ENCODE measurements at regions not wholly inside any gene's neighbourhood (a gene's known extent, or its start where the extent isn't known, plus 50 kb on each side); places are given as distances from the start of the nearest gene placed in this dataset.

DNA sequence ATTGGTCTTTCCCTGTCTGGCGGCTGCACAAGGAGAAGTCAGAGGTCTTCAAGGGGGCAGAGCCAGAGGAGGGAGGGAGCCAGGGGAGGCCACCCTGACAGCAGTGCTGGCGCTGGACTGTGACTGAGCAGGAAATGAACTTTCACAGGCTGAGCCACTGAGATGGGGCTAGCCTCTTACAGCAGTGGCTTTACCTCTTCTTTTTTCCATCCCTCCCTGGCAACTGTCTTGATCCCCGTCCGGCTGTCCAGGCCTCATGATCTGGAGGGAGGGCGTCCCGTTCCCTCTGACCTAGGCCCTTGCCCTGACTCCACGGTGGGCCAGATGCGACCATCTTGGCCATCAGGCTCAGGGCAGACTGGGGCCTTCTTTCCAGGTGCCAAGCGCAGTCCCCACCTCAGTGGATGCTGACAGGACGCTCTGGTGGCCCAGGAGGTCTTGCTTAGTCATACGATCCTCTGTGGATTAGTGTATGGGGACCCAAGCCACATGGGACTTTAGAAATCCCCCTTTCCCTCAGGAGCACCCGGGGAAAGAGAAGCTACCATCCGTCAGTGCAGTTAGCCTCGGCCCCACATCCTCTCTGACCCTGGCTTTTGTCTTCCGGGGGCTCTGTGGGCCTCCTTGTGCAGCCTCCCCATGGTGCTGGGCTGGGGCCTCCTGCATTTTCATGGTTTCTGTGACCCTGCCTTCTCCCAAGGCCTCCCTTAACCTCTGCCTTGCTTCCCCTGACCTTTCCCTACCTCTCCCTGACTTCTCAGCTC, 57.4 kb upstream of the CCDC167 start:
- no peak overlapping the region for H3K4me3 ChIP-seq (ENCODE audit: low read length)
- intact Hi-C loops (cut with DNase I) = no loop called here
- DNase-seq = peak in 1 of 3 donors; percentile 35
- peak in 1 of 2 donors; percentile 43 for ATAC-seq
- H3K27ac ChIP-seq (ENCODE audit: low read length) = no peak overlapping the region
- WGBS = 85% methylated on average over 15 of the region's 15 CpGs
- no peaks in the 10 kb centered on the region for H3K4me1 ChIP-seq (ENCODE audit: control insufficient read depth, insufficient read depth, low read length)
- no peaks in the 10 kb centered on the region for H3K27me3 ChIP-seq (ENCODE audit: control insufficient read depth, insufficient read depth)
- H3K9me3 ChIP-seq (ENCODE audit: control insufficient read depth, low read length) = no peaks in the 10 kb centered on the region

DNA sequence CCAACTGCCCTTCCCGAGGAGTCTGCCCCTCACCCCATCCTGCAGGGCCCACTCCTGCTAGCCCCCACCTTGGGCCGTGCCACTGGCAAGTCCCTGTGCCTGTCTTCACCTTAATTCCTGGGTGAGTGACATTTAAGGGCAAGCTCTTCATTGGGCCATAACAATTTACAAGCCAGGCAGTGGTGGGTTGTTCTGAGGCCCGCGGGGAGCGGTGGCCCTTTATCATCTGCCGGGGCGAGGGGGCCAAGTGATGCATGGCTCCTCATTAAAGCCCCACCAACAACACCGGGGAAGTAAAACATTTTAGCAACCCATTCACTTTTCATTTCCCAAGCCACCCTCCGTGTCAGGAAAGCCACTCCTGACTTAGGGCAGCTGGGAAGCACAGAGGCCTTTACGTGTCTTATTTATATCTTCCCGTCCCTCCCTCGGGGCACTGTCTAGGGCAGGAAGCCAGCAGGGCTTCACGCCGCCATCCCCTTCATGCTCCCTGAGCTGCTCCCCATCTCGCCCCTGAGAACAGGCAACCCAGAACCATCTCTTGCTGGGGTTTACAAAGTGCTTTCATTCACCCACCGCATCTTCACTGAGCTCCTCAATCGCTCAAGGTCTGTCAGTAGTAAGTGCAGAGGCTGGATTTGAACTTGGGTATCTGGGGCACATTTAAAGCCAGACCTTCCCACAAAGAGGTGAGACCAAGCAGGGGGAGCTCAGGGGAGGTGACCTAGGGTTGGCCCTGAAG, 55.5 kb upstream of the CCDC167 start:
- Histone ChIP-seq H3K4me3 (ENCODE audit: low read length) (no peak overlapping the region), H3K27me3 (ENCODE audit: control insufficient read depth, insufficient read depth) (no peaks in the 10 kb centered on the region), H3K27ac (ENCODE audit: low read length) (no peak overlapping the region), H3K9me3 (ENCODE audit: control insufficient read depth, low read length) (no peaks in the 10 kb centered on the region), H3K4me1 (ENCODE audit: control insufficient read depth, insufficient read depth, low read length) (no peaks in the 10 kb centered on the region)
- DNase-seq = no peak
- intact Hi-C loops (cut with DNase I) = no loop called here
- WGBS = 68% methylated on average over 17 of the region's 17 CpGs
- no peak for ATAC-seq

GRCh38 chr6:37554480-37554819, 54.8 kb upstream of the CCDC167 start:
- DNase-seq (no peak), ATAC-seq (no peak)
- no peaks in the 10 kb centered on the region for H3K9me3 ChIP-seq (ENCODE audit: control insufficient read depth, low read length)
- H3K4me3 ChIP-seq (ENCODE audit: low read length) = no peak overlapping the region
- H3K27ac ChIP-seq (ENCODE audit: low read length) = no peak overlapping the region
- H3K4me1 ChIP-seq (ENCODE audit: control insufficient read depth, insufficient read depth, low read length) = no peaks in the 10 kb centered on the region
- WGBS = 91% methylated on average over 6 of the region's 6 CpGs
- H3K27me3 ChIP-seq (ENCODE audit: control insufficient read depth, insufficient read depth) = no peaks in the 10 kb centered on the region
- intact Hi-C loops (cut with DNase I) = no loop called here

GRCh38 chr6:37552267-37552666, 52.6 kb upstream of the CCDC167 start:
- Histone ChIP-seq H3K4me3 (ENCODE audit: low read length) (no peak overlapping the region), H3K4me1 (ENCODE audit: control insufficient read depth, insufficient read depth, low read length) (no peaks in the 10 kb centered on the region), H3K27ac (ENCODE audit: low read length) (no peak overlapping the region), H3K27me3 (ENCODE audit: control insufficient read depth, insufficient read depth) (no peaks in the 10 kb centered on the region), H3K9me3 (ENCODE audit: control insufficient read depth, low read length) (no peaks in the 10 kb centered on the region)
- no peak for DNase-seq
- 66% methylated on average over 4 of the region's 4 CpGs for WGBS
- ATAC-seq = no peak
- intact Hi-C loops (cut with DNase I) = no loop called here

- no peaks in the 10 kb centered on the region for H3K27me3 ChIP-seq (ENCODE audit: control insufficient read depth, insufficient read depth)
- H3K9me3 ChIP-seq (ENCODE audit: control insufficient read depth, low read length) = no peaks in the 10 kb centered on the region
- ATAC-seq (no peak), DNase-seq (no peak)
- no peak overlapping the region for H3K4me3 ChIP-seq (ENCODE audit: low read length)
- WGBS = 46% methylated on average over 10 of the region's 10 CpGs
- H3K27ac ChIP-seq (ENCODE audit: low read length) = no peak overlapping the region
- intact Hi-C loops (cut with DNase I) = no loop called here
- no peaks in the 10 kb centered on the region for H3K4me1 ChIP-seq (ENCODE audit: control insufficient read depth, insufficient read depth, low read length)
Measured at GRCh38 chr6:37551867-37552266, 52.2 kb upstream of the CCDC167 start.

- no peaks in the 10 kb centered on the region for H3K4me1 ChIP-seq (ENCODE audit: control insufficient read depth, insufficient read depth, low read length)
- no peaks in the 10 kb centered on the region for H3K27me3 ChIP-seq (ENCODE audit: control insufficient read depth, insufficient read depth)
- intact Hi-C loops (cut with DNase I) = no loop called here
- DNase-seq = no peak
- WGBS = 80% methylated on average over 3 of the region's 3 CpGs
- H3K9me3 ChIP-seq (ENCODE audit: control insufficient read depth, low read length) = no peaks in the 10 kb centered on the region
- H3K27ac ChIP-seq (ENCODE audit: low read length) = no peak overlapping the region
- H3K4me3 ChIP-seq (ENCODE audit: low read length) = no peak overlapping the region
- no peak for ATAC-seq
Measured at GRCh38 chr6:37551446-37551845, 51.8 kb upstream of the CCDC167 start.

DNA sequence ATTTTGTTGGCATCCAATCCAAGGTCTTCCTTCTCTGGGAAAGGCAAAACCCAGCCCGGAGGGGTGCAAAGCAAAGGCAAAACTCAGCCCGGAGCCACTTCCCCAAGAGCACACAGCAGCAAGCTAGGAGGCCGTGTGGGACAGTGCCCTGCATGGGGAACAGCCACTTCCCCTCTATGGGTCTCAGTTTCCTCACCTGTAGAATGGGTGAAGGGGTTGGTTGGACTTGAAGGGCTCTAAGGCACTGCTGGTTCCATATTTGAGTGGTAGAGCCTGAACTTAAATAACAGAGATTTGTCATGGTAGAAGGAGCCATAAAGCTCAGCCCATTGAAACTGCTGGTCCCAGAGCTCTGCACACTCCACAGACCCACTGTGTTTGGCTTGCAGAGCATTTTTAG, 51.3 kb upstream of the CCDC167 start:
- no peaks in the 10 kb centered on the region for H3K9me3 ChIP-seq (ENCODE audit: control insufficient read depth, low read length)
- DNase-seq (no peak), ATAC-seq (no peak)
- intact Hi-C loops (cut with DNase I) = no loop called here
- 61% methylated on average over 3 of the region's 3 CpGs for WGBS
- no peaks in the 10 kb centered on the region for H3K27me3 ChIP-seq (ENCODE audit: control insufficient read depth, insufficient read depth)
- no peak overlapping the region for H3K4me3 ChIP-seq (ENCODE audit: low read length)
- H3K4me1 ChIP-seq (ENCODE audit: control insufficient read depth, insufficient read depth, low read length) = no peaks in the 10 kb centered on the region
- no peak overlapping the region for H3K27ac ChIP-seq (ENCODE audit: low read length)

- WGBS = 87% methylated on average over 12 of the region's 12 CpGs
- Histone ChIP-seq H3K4me3 (ENCODE audit: low read length) (no peak overlapping the region), H3K4me1 (ENCODE audit: control insufficient read depth, insufficient read depth, low read length) (no peaks in the 10 kb centered on the region), H3K27ac (ENCODE audit: low read length) (no peak overlapping the region), H3K27me3 (ENCODE audit: control insufficient read depth, insufficient read depth) (no peaks in the 10 kb centered on the region), H3K9me3 (ENCODE audit: control insufficient read depth, low read length) (no peaks in the 10 kb centered on the region)
- no peak for DNase-seq
- peak in 1 of 2 donors; percentile 12 for ATAC-seq
- intact Hi-C loops (cut with DNase I) = no loop called here
Measured at GRCh38 chr6:37550191-37550831, 50.6 kb upstream of the CCDC167 start.

- DNase-seq (no peak), ATAC-seq (no peak)
- Histone ChIP-seq H3K27ac (ENCODE audit: low read length) (no peak overlapping the region), H3K27me3 (ENCODE audit: control insufficient read depth, insufficient read depth) (no peaks in the 10 kb centered on the region), H3K4me1 (ENCODE audit: control insufficient read depth, insufficient read depth, low read length) (no peaks in the 10 kb centered on the region), H3K9me3 (ENCODE audit: control insufficient read depth, low read length) (no peaks in the 10 kb centered on the region), H3K4me3 (ENCODE audit: low read length) (no peak overlapping the region)
- intact Hi-C loops (cut with DNase I) = no loop called here
- 92% methylated on average over 11 of the region's 11 CpGs for WGBS
Measured at GRCh38 chr6:37549558-37549957, 49.9 kb upstream of the CCDC167 start.

Data from right cardiac atrium (tissue), 5 donors.